ENCODE measurements at regions not wholly inside any gene's neighbourhood (a gene's known extent, or its start where the extent isn't known, plus 50 kb on each side); places are given as distances from the start of the nearest gene placed in this dataset.

- FAIRE-seq = no peak
- intact Hi-C loops (cut with DNase I) = no loop called here
- Histone ChIP-seq H3K27ac (ENCODE audit: low read depth in 2 of 2, low read length in 2 of 2) (no peak overlapping the region), H3K4me1 (ENCODE audit: control insufficient read depth in 2 of 3, insufficient read depth in 2 of 3, low read depth in 1 of 3, low read length in 3 of 3) (no peaks in the 10 kb centered on the region), H3K9ac (ENCODE audit: low read length in 3 of 3) (no peak overlapping the region), H3K9me3 (ENCODE audit: control insufficient read depth in 2 of 3, insufficient read depth in 1 of 3, low read length in 3 of 3) (no peaks in the 10 kb centered on the region), H3K4me3 (ENCODE audit: low read length in 3 of 3) (no peak overlapping the region), H3K36me3 (ENCODE audit: control insufficient read depth in 2 of 3, insufficient read depth in 3 of 3, low read length in 3 of 3) (no peaks in the 10 kb centered on the region), H3K27me3 (ENCODE audit: control insufficient read depth, insufficient read depth, low read length) (no peaks in the 10 kb centered on the region)
- no peak for DNase-seq
- no peak for TF ChIP-seq CTCF (IDR thresholded peaks at IDR 0.05; ENCODE audit: borderline replicate concordance, extremely low read depth, insufficient read depth)
Measured at GRCh38 chr21:16395285-16395684, 665.5 kb downstream of the USP25 start.

GRCh38 chr21:16402752-16403151, 673.0 kb downstream of the USP25 start:
- Histone ChIP-seq H3K27ac (ENCODE audit: low read depth in 2 of 2, low read length in 2 of 2) (no peak overlapping the region), H3K4me3 (ENCODE audit: low read length in 3 of 3) (no peak overlapping the region), H3K9ac (ENCODE audit: low read length in 3 of 3) (no peak overlapping the region), H3K27me3 (ENCODE audit: control insufficient read depth, insufficient read depth, low read length) (no peaks in the 10 kb centered on the region), H3K9me3 (ENCODE audit: control insufficient read depth in 2 of 3, insufficient read depth in 1 of 3, low read length in 3 of 3) (no peaks in the 10 kb centered on the region), H3K4me1 (ENCODE audit: control insufficient read depth in 2 of 3, insufficient read depth in 2 of 3, low read depth in 1 of 3, low read length in 3 of 3) (no peaks in the 10 kb centered on the region), H3K36me3 (ENCODE audit: control insufficient read depth in 2 of 3, insufficient read depth in 3 of 3, low read length in 3 of 3) (no peaks in the 10 kb centered on the region)
- no peak for DNase-seq
- no peak for TF ChIP-seq CTCF (IDR thresholded peaks at IDR 0.05; ENCODE audit: borderline replicate concordance, extremely low read depth, insufficient read depth)
- intact Hi-C loops (cut with DNase I) = no loop called here
- FAIRE-seq = no peak

- no peak for DNase-seq
- H3K27ac ChIP-seq (ENCODE audit: low read depth in 2 of 2, low read length in 2 of 2) = no peak overlapping the region
- FAIRE-seq = no peak
- intact Hi-C loops (cut with DNase I) = no loop called here
- H3K9ac ChIP-seq (ENCODE audit: low read length in 3 of 3) = no peak overlapping the region
- no peaks in the 10 kb centered on the region for H3K4me1 ChIP-seq (ENCODE audit: control insufficient read depth in 2 of 3, insufficient read depth in 2 of 3, low read depth in 1 of 3, low read length in 3 of 3)
- TF ChIP-seq CTCF (IDR thresholded peaks at IDR 0.05; ENCODE audit: borderline replicate concordance, extremely low read depth, insufficient read depth) = no peak
- H3K9me3 ChIP-seq (ENCODE audit: control insufficient read depth in 2 of 3, insufficient read depth in 1 of 3, low read length in 3 of 3) = no peaks in the 10 kb centered on the region
- H3K36me3 ChIP-seq (ENCODE audit: control insufficient read depth in 2 of 3, insufficient read depth in 3 of 3, low read length in 3 of 3) = no peaks in the 10 kb centered on the region
- no peak overlapping the region for H3K4me3 ChIP-seq (ENCODE audit: low read length in 3 of 3)
- no peaks in the 10 kb centered on the region for H3K27me3 ChIP-seq (ENCODE audit: control insufficient read depth, insufficient read depth, low read length)
Measured at GRCh38 chr21:16404776-16405175, 675.0 kb downstream of the USP25 start.

GRCh38 chr21:16406355-16406754, 676.6 kb downstream of the USP25 start:
- H3K27ac ChIP-seq (ENCODE audit: low read depth in 2 of 2, low read length in 2 of 2) = no peak overlapping the region
- H3K4me3 ChIP-seq (ENCODE audit: low read length in 3 of 3) = no peak overlapping the region
- no peaks in the 10 kb centered on the region for H3K4me1 ChIP-seq (ENCODE audit: control insufficient read depth in 2 of 3, insufficient read depth in 2 of 3, low read depth in 1 of 3, low read length in 3 of 3)
- FAIRE-seq (no peak), DNase-seq (no peak)
- no peaks in the 10 kb centered on the region for H3K36me3 ChIP-seq (ENCODE audit: control insufficient read depth in 2 of 3, insufficient read depth in 3 of 3, low read length in 3 of 3)
- intact Hi-C loops (cut with DNase I) = no loop called here
- H3K27me3 ChIP-seq (ENCODE audit: control insufficient read depth, insufficient read depth, low read length) = no peaks in the 10 kb centered on the region
- H3K9me3 ChIP-seq (ENCODE audit: control insufficient read depth in 2 of 3, insufficient read depth in 1 of 3, low read length in 3 of 3) = no peaks in the 10 kb centered on the region
- no peak for TF ChIP-seq CTCF (IDR thresholded peaks at IDR 0.05; ENCODE audit: borderline replicate concordance, extremely low read depth, insufficient read depth)
- H3K9ac ChIP-seq (ENCODE audit: low read length in 3 of 3) = no peak overlapping the region
